Liver (tissue), 3 donors: ENCODE measurements at regions not wholly inside any gene's neighbourhood (a gene's known extent, or its start where the extent isn't known, plus 50 kb on each side); places are given as distances from the start of the nearest gene placed in this dataset.

Experiments
- FOXA1 ChIP-seq: IDR thresholded peaks from 2 replicates; pipeline ENCODE4 v1.6.1; 2016; ENCODE audit warnings: antibody characterized with exemption
- HNF4A ChIP-seq, 2 donors: conservative IDR thresholded peaks; 2 replicates each; pipeline ENCODE4 v1.6.1; 2016; ENCODE audit warnings: antibody characterized with exemption in 2 of 2, mild to moderate bottlenecking in 2 of 2
- JUND ChIP-seq, 2 donors: IDR thresholded peaks; 2 replicates each; pipeline ENCODE4 v1.6.1; 2016; ENCODE audit warnings: antibody characterized with exemption in 2 of 2
- RAD21 ChIP-seq, 2 donors: IDR thresholded peaks; 2 replicates each; pipeline ENCODE4 v1.6.1; 2016; ENCODE audit warnings: antibody characterized with exemption in 2 of 2, mild to moderate bottlenecking in 2 of 2
- RXRA ChIP-seq, 2 donors: IDR thresholded peaks; 2 replicates each; pipeline ENCODE4 v1.6.1; 2017 to 2018; ENCODE audit warnings: antibody characterized with exemption in 2 of 2, mild to moderate bottlenecking in 1 of 2
- SP1 ChIP-seq: IDR thresholded peaks from 2 replicates; pipeline ENCODE4 v1.6.1; 2018; ENCODE audit warnings: antibody characterized with exemption, mild to moderate bottlenecking
- YY1 ChIP-seq: IDR thresholded peaks from 2 replicates; pipeline ENCODE4 v1.6.1; 2016; ENCODE audit warnings: antibody characterized with exemption, mild to moderate bottlenecking
- TF ChIP-seq, protein P1 (sequence below): fragments of 150-350 bp; IDR thresholded peaks from 2 replicates; pipeline ENCODE4 v1.5.1; 2017; ENCODE audit warnings: improper control_type of control experiment, low read depth, low read length; ENCODE audit not compliant: missing input control
- TF ChIP-seq, protein P2 (sequence below): IDR thresholded peaks from 2 replicates; pipeline ENCODE4 v1.6.1; 2016; ENCODE audit warnings: antibody characterized with exemption, mild to moderate bottlenecking
- TF ChIP-seq, protein P3 (sequence below): IDR thresholded peaks from 2 replicates; pipeline ENCODE4 v1.6.1; 2016; ENCODE audit warnings: antibody characterized with exemption
- TF ChIP-seq, protein P4 (sequence below): IDR thresholded peaks from 2 replicates; pipeline ENCODE4 v1.6.1; 2016; ENCODE audit warnings: antibody characterized with exemption
- TF ChIP-seq, protein P5 (sequence below): IDR thresholded peaks from 2 replicates; pipeline ENCODE4 v1.6.1; 2016; ENCODE audit warnings: antibody characterized with exemption
- donor health status: healthy.
- donor health status: healthy.

DNA sequence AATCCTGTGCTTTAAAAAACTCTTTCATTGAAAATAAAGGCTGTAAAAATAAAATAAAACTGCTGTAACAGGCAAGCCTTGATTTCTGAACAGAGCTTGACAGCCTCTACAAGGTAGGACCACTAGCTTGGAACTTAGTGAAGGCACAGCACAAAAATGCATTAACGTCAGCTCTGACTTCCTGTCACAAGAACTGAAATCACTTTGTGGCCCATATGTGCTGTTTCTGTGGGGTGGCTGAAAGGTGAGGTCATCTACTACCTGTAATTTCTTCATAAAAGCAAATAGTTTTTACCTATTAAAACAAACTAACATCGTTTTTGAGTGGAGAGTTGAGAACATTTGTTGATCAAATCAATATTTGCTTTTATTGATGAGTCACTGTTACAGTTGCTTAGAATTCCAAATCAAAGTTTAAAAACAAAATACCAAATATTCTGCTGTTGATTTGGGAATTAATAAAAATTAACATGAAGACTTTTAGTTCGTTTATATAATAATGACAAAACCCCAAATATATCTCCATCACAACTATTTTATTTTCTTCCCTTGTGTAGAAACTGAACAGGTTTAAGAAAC, 1034.1 kb downstream of the MCTP2 start:
- no peak for TF ChIP-seq SP1
- TF ChIP-seq, protein P1, sequence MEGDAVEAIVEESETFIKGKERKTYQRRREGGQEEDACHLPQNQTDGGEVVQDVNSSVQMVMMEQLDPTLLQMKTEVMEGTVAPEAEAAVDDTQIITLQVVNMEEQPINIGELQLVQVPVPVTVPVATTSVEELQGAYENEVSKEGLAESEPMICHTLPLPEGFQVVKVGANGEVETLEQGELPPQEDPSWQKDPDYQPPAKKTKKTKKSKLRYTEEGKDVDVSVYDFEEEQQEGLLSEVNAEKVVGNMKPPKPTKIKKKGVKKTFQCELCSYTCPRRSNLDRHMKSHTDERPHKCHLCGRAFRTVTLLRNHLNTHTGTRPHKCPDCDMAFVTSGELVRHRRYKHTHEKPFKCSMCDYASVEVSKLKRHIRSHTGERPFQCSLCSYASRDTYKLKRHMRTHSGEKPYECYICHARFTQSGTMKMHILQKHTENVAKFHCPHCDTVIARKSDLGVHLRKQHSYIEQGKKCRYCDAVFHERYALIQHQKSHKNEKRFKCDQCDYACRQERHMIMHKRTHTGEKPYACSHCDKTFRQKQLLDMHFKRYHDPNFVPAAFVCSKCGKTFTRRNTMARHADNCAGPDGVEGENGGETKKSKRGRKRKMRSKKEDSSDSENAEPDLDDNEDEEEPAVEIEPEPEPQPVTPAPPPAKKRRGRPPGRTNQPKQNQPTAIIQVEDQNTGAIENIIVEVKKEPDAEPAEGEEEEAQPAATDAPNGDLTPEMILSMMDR, result no peak
- TF ChIP-seq JUND (IDR thresholded peaks at IDR 0.05), result peak in 1 of 2 donors; percentile 57
- TF ChIP-seq, protein P2, sequence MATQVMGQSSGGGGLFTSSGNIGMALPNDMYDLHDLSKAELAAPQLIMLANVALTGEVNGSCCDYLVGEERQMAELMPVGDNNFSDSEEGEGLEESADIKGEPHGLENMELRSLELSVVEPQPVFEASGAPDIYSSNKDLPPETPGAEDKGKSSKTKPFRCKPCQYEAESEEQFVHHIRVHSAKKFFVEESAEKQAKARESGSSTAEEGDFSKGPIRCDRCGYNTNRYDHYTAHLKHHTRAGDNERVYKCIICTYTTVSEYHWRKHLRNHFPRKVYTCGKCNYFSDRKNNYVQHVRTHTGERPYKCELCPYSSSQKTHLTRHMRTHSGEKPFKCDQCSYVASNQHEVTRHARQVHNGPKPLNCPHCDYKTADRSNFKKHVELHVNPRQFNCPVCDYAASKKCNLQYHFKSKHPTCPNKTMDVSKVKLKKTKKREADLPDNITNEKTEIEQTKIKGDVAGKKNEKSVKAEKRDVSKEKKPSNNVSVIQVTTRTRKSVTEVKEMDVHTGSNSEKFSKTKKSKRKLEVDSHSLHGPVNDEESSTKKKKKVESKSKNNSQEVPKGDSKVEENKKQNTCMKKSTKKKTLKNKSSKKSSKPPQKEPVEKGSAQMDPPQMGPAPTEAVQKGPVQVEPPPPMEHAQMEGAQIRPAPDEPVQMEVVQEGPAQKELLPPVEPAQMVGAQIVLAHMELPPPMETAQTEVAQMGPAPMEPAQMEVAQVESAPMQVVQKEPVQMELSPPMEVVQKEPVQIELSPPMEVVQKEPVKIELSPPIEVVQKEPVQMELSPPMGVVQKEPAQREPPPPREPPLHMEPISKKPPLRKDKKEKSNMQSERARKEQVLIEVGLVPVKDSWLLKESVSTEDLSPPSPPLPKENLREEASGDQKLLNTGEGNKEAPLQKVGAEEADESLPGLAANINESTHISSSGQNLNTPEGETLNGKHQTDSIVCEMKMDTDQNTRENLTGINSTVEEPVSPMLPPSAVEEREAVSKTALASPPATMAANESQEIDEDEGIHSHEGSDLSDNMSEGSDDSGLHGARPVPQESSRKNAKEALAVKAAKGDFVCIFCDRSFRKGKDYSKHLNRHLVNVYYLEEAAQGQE, result no peak
- TF ChIP-seq FOXA1, result no peak
- no peak for TF ChIP-seq RAD21 (IDR thresholded peaks at IDR 0.05)
- TF ChIP-seq HNF4A (conservative IDR thresholded peaks at IDR 0.05), result no peak
- TF ChIP-seq RXRA (IDR thresholded peaks at IDR 0.05), result no peak
- TF ChIP-seq, protein P3, sequence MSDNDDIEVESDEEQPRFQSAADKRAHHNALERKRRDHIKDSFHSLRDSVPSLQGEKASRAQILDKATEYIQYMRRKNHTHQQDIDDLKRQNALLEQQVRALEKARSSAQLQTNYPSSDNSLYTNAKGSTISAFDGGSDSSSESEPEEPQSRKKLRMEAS, result no peak
- TF ChIP-seq, protein P4, sequence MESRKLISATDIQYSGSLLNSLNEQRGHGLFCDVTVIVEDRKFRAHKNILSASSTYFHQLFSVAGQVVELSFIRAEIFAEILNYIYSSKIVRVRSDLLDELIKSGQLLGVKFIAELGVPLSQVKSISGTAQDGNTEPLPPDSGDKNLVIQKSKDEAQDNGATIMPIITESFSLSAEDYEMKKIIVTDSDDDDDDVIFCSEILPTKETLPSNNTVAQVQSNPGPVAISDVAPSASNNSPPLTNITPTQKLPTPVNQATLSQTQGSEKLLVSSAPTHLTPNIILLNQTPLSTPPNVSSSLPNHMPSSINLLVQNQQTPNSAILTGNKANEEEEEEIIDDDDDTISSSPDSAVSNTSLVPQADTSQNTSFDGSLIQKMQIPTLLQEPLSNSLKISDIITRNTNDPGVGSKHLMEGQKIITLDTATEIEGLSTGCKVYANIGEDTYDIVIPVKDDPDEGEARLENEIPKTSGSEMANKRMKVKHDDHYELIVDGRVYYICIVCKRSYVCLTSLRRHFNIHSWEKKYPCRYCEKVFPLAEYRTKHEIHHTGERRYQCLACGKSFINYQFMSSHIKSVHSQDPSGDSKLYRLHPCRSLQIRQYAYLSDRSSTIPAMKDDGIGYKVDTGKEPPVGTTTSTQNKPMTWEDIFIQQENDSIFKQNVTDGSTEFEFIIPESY, result no peak
- no peak for TF ChIP-seq YY1
- TF ChIP-seq, protein P5, sequence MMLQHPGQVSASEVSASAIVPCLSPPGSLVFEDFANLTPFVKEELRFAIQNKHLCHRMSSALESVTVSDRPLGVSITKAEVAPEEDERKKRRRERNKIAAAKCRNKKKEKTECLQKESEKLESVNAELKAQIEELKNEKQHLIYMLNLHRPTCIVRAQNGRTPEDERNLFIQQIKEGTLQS, result no peak
